Epithelial cell of esophagus (primary cell): ENCODE measurements at regions not wholly inside any gene's neighbourhood (a gene's known extent, or its start where the extent isn't known, plus 50 kb on each side); places are given as distances from the start of the nearest gene placed in this dataset.
"Not testable (repeated sequence)": the region's sequence is repeated elsewhere in the genome, so short reads cannot be mapped to it uniquely, and the experiment has no call there.

Experiments
- DNase-seq: peaks from one replicate; pipeline ENCODE4 v3.0.0; 2010; ENCODE audit warnings: low read depth
- H3K4me3 ChIP-seq: 2 replicates; pipeline ENCODE4 v1.5.1; 2011; ENCODE audit warnings: mild to moderate bottlenecking, low read length, control low read depth
- CTCF ChIP-seq: IDR thresholded peaks from 2 replicates; pipeline ENCODE4 v1.5.1; 2011; ENCODE audit warnings: low read depth, mild to moderate bottlenecking, low read length, control low read depth, inconsistent platforms; ENCODE audit not compliant: insufficient read depth; ENCODE audit errors: missing control alignments

- no peak for TF ChIP-seq CTCF
- DNase-seq, result no peak
- H3K4me3 ChIP-seq, result no peak overlapping the region
These were observed 113.3 kb upstream of the SHISA3 start for GRCh38 chr4:42284030-42284429.

DNA sequence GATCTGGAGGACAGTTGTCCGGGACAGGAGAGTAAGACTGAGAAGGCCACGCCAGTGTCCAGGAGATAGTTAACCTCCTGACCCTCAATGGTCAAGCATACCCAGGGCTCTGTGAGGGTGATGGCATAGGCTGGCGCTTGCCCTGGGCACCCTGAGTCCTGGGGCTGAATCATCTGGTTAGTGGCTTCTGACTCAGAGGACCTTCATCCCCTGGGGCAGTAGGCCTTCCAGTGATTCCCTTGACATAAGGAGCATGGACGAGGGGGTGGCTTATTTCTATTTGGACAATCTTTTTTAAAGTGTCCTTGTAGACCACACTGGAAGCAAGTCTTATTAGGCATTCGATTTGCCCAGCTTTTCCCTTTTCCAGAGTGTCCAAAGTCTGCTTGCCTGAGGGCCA is 108.4 kb upstream of the SHISA3 start:
- not testable (repeated sequence) for DNase-seq, H3K4me3 ChIP-seq

- not testable (repeated sequence) for H3K4me3 ChIP-seq, DNase-seq
These were observed 105.1 kb upstream of the SHISA3 start for GRCh38 chr4:42292192-42292591.

- no peak overlapping the region for H3K4me3 ChIP-seq
- no peak for TF ChIP-seq CTCF
- DNase-seq, result no peak
These were observed 103.1 kb upstream of the SHISA3 start for GRCh38 chr4:42293967-42294813.

GRCh38 chr4:42296196-42296595 is 101.1 kb upstream of the SHISA3 start:
- H3K4me3 ChIP-seq, result no peak overlapping the region
- TF ChIP-seq CTCF, result no peak
- DNase-seq, result no peak

GRCh38 chr4:42302348-42302747 is 94.9 kb upstream of the SHISA3 start:
- DNase-seq, result peak; percentile 3
- H3K4me3 ChIP-seq, result no peak overlapping the region
- no peak for TF ChIP-seq CTCF

DNA sequence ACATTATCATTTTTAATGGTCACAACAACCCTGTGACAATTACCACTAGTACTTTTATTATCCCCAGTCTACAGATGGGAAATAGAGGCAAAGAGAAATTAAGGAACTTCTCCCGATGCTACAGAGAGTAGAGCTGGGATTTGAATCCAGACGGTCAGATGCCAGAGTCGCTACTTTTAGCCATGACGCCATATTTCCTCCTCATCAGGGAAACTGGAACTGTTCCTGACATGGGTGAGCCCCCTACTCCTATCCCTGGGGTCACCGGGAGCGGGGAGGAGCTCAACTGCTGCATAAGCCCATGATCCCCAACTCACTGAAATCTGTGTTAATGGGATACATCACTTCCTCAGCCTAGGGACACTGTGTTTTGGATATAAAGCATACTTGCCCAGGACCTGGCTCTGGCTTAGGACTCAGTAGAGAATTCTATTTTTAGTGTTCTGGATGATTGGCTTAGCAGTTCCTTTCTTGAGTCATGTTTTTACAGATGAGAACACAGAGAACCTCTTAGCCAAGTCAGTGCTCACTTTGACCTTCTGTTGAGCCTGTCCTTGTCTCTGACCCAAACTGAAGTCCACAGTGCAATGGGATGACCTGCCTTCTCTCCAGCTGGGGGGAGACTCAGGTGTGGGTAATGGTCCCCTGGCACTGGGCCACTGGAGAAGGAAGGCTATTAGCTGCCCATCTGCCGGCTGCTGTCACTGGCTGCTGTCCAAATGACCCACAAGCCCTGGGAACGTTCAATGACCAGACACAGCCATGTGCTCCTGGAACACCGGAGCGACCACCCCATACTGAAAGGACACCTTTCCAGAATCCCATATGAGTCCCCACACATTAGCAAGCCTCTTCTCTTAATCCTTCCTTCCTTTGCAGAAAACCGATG is 90.8 kb upstream of the SHISA3 start:
- DNase-seq, result no peak
- TF ChIP-seq CTCF, result no peak
- no peak overlapping the region for H3K4me3 ChIP-seq
